ENCODE measurements at regions not wholly inside any gene's neighbourhood (a gene's known extent, or its start where the extent isn't known, plus 50 kb on each side); places are given as distances from the start of the nearest gene placed in this dataset.

- H3K4me3 ChIP-seq (ENCODE audit: low read depth, low read length): no peak overlapping the region
Measured at GRCh38 chr3:106420628-106421027, 551.8 kb upstream of the CBLB start.

GRCh38 chr3:106421426-106421825 lies 552.6 kb upstream of the CBLB start:
- H3K4me3 ChIP-seq (ENCODE audit: low read depth, low read length): no peak overlapping the region
- no peak for TF ChIP-seq CTCF (IDR thresholded peaks at IDR 0.05; ENCODE audit: low read depth, low read length)

More at GRCh38 chr3:106420628-106421027, 551.8 kb upstream of the CBLB start:
- no peak for TF ChIP-seq CTCF (IDR thresholded peaks at IDR 0.05; ENCODE audit: low read depth, low read length)

DNA sequence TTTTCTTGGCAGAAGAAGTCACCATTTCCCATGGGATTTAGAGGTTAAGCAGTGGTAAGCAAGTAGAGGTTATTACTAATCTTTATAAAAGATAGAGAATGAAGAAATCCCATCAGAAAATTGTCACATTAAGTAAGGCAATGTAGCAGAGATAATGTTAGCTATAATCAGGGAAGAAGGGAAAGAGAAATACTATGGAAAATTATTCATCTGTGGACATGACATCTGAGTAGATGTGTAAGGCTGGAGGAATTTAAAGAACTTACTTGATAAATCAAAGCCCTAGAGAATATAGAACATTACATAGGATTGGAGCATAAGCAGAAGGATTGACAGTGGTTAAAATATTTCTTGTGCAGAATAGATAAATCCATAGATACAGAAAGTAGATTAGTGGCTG lies 553.1 kb upstream of the CBLB start:
- no peak overlapping the region for H3K4me3 ChIP-seq (ENCODE audit: low read depth, low read length)
- no peak for TF ChIP-seq CTCF (IDR thresholded peaks at IDR 0.05; ENCODE audit: low read depth, low read length)

DNA sequence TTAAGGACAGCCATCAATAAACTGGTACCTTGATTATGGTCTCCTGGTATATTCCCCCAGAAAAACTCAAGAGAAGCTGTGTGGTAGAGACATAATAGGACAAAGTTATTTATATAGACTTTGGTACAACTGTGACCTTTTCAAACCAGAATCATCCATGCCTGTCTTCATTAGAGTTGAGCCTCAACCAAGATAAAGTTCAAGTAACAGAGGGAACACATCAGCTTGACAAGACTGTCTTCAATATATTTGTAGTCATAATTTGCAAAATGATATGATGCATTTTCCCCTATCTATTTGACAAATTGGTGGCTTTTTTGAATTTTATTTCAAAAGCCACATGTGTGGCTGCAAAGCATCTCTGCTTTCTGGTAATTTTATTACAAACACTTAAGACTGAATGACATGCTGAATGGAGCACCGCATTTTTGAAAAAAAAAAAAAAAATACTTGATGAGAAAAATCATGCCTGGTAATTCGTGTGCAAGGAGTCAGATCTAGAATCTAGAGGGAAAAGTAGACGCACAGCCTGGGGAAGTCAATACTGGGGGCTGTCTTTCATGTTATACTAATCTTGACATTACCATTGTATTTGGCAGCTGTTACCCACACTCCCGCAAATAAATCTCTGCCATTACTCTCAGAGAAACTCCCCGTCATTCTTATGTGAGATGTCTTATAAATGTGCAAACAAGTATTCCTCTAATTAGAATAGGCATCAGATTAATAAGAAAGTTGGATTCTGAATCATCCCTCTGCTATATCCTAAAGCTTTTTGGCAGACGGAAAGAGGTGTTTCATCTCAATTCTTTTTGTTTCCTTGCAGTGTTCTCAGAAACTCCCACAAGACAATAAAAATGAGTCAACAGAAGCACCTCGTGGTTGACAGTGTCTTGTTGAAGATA lies 554.8 kb upstream of the CBLB start:
- TF ChIP-seq CTCF (IDR thresholded peaks at IDR 0.05; ENCODE audit: low read depth, low read length): no peak
- no peak overlapping the region for H3K4me3 ChIP-seq (ENCODE audit: low read depth, low read length)

DNA sequence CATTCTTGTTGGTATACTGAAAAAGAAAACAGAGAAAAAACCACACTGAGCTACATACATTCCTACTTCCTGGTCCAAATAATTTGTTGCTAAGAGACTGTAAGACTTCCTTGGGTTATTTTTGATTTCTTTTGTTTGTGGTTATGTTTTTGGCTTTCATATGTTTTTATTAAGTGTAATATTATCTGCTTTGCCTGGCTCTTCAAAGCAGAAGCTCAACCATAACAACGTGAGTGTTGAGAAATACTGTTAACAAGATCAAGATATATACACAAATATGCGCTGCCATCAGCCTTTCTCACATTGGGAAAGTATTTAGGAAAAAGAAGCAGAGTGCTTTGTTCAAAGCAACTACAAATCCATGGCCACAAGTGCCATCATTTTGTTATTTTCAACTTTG lies 556.2 kb upstream of the CBLB start:
- H3K4me3 ChIP-seq (ENCODE audit: low read depth, low read length): no peak overlapping the region
- TF ChIP-seq CTCF (IDR thresholded peaks at IDR 0.05; ENCODE audit: low read depth, low read length): no peak

GRCh38 chr3:106425916-106426315 lies 557.1 kb upstream of the CBLB start:
- no peak overlapping the region for H3K4me3 ChIP-seq (ENCODE audit: low read depth, low read length)
- TF ChIP-seq CTCF (IDR thresholded peaks at IDR 0.05; ENCODE audit: low read depth, low read length): no peak

DNA sequence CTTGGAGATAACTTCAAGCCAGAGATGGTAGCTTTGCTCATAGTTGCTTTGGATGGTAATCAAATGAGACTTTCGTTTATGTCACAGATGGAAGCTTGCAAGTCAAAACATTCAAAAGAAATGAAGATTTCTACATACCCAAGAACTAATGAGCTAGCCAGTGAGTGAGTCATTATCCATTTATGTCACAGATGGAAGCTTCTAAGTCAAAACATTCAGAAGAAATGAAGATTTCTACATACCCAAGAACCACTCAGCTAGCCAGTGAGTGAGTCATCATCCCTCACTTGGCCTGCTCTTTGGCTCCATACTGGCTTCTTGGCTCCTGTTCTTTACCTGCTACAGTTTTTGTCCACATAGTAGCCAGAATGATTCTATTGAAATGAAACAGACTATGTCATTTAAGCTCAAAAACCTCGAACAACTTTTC lies 559.8 kb upstream of the CBLB start:
- no peak for TF ChIP-seq CTCF (IDR thresholded peaks at IDR 0.05; ENCODE audit: low read depth, low read length)
- H3K4me3 ChIP-seq (ENCODE audit: low read depth, low read length): no peak overlapping the region

All from WI38 (cell line).